OCI-LY7 (cell line): ENCODE measurements at regions not wholly inside any gene's neighbourhood (a gene's known extent, or its start where the extent isn't known, plus 50 kb on each side); places are given as distances from the start of the nearest gene placed in this dataset.

Source experiments
- EZH2phosphoT487 ChIP-seq: fragments of 200-600 bp; sonication (generic); IDR thresholded peaks from 2 replicates; pipeline ENCODE4 v1.6.1; 2018; ENCODE audit warnings: low read depth, borderline replicate concordance, mild to moderate bottlenecking, mixed run types, antibody characterized with exemption, low read length, moderate library complexity, mixed read lengths
- TF ChIP-seq, protein P1 (sequence below): fragments of 200-600 bp; sonication (generic); conservative IDR thresholded peaks from 2 replicates; pipeline ENCODE4 v1.5.1; 2014; ENCODE audit warnings: mild to moderate bottlenecking, antibody characterized with exemption, low read length, moderate library complexity, mixed read lengths

- TF ChIP-seq, protein P1, sequence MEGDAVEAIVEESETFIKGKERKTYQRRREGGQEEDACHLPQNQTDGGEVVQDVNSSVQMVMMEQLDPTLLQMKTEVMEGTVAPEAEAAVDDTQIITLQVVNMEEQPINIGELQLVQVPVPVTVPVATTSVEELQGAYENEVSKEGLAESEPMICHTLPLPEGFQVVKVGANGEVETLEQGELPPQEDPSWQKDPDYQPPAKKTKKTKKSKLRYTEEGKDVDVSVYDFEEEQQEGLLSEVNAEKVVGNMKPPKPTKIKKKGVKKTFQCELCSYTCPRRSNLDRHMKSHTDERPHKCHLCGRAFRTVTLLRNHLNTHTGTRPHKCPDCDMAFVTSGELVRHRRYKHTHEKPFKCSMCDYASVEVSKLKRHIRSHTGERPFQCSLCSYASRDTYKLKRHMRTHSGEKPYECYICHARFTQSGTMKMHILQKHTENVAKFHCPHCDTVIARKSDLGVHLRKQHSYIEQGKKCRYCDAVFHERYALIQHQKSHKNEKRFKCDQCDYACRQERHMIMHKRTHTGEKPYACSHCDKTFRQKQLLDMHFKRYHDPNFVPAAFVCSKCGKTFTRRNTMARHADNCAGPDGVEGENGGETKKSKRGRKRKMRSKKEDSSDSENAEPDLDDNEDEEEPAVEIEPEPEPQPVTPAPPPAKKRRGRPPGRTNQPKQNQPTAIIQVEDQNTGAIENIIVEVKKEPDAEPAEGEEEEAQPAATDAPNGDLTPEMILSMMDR: no peak
- TF ChIP-seq EZH2phosphoT487: no peak
These were observed 446.5 kb upstream of the MKI67 start for GRCh38 chr10:128572696-128573095.
